ENCODE measurements at regions not wholly inside any gene's neighbourhood (a gene's known extent, or its start where the extent isn't known, plus 50 kb on each side); places are given as distances from the start of the nearest gene placed in this dataset.
"Not testable (repeated sequence)": the region's sequence is repeated elsewhere in the genome, so short reads cannot be mapped to it uniquely, and the experiment has no call there.

GRCh38 chr16:72644911-72645310, 403.0 kb downstream of the ZFHX3 start:
- intact Hi-C loops (cut with DNase I; ENCODE audit: low total_unique reads) (no loop called here), in situ Hi-C loops (cut with MboI; ENCODE audit: low sequenced_read_pairs in 4 of 4) (no loop called here)
- H3K4me1 ChIP-seq = no peaks in the 10 kb centered on the region
- no peaks in the 10 kb centered on the region for H3K36me3 ChIP-seq
- H3K27me3 ChIP-seq = no peaks in the 10 kb centered on the region
- TF ChIP-seq POLR2A (IDR thresholded peaks at IDR 0.05) (no peak), CTCF (IDR thresholded peaks at IDR 0.05 in 4 of 5, conservative IDR thresholded peaks at IDR 0.05 in 1 of 5) (no peak)
- DNase-seq = no peak
- H3K27ac ChIP-seq = no peak overlapping the region
- H3K9me3 ChIP-seq = peaks cover 0 to 11% (median under 1%) of the 10 kb centered on the region in 3 donors
- no peak overlapping the region for H3K4me3 ChIP-seq
- no peak for ATAC-seq

GRCh38 chr16:72639494-72639893, 408.4 kb downstream of the ZFHX3 start:
- in situ Hi-C loops (cut with MboI; ENCODE audit: low sequenced_read_pairs in 4 of 4) (no loop called here), intact Hi-C loops (cut with DNase I; ENCODE audit: low total_unique reads) (no loop called here)
- ATAC-seq = no peak

GRCh38 chr16:72637306-72637705, 410.6 kb downstream of the ZFHX3 start:
- ATAC-seq (no peak), DNase-seq (no peak)
- Histone ChIP-seq H3K9me3 (peaks cover 0 to 21% (median 3%) of the 10 kb centered on the region in 3 donors), H3K4me1 (no peaks in the 10 kb centered on the region), H3K27ac (no peak overlapping the region), H3K27me3 (no peaks in the 10 kb centered on the region), H3K4me3 (no peak overlapping the region), H3K36me3 (no peaks in the 10 kb centered on the region)
- in situ Hi-C loops (cut with MboI; ENCODE audit: low sequenced_read_pairs in 4 of 4) = no loop called here
- intact Hi-C loops (cut with DNase I; ENCODE audit: low total_unique reads) = no loop called here
- TF ChIP-seq CTCF (IDR thresholded peaks at IDR 0.05 in 4 of 5, conservative IDR thresholded peaks at IDR 0.05 in 1 of 5) (no peak), POLR2A (IDR thresholded peaks at IDR 0.05) (no peak)

More at GRCh38 chr16:72639494-72639893, 408.4 kb downstream of the ZFHX3 start:
- Histone ChIP-seq H3K36me3 (no peaks in the 10 kb centered on the region), H3K4me1 (no peaks in the 10 kb centered on the region), H3K27me3 (no peaks in the 10 kb centered on the region), H3K9me3 (peaks cover 0 to 21% (median 3%) of the 10 kb centered on the region in 3 donors), H3K27ac (no peak overlapping the region), H3K4me3 (no peak overlapping the region)
- no peak for DNase-seq
- TF ChIP-seq POLR2A (IDR thresholded peaks at IDR 0.05) (no peak), CTCF (IDR thresholded peaks at IDR 0.05 in 4 of 5, conservative IDR thresholded peaks at IDR 0.05 in 1 of 5) (no peak)

GRCh38 chr16:72635694-72636093, 412.2 kb downstream of the ZFHX3 start:
- intact Hi-C loops (cut with DNase I; ENCODE audit: low total_unique reads) = no loop called here
- Histone ChIP-seq H3K4me1 (no peaks in the 10 kb centered on the region), H3K4me3 (no peak overlapping the region), H3K36me3 (no peaks in the 10 kb centered on the region), H3K27me3 (no peaks in the 10 kb centered on the region), H3K9me3 (peaks cover 0 to 17% (median 3%) of the 10 kb centered on the region in 3 donors), H3K27ac (no peak overlapping the region)
- ATAC-seq (no peak), DNase-seq (no peak)
- TF ChIP-seq POLR2A (IDR thresholded peaks at IDR 0.05) = no peak
- no peak for TF ChIP-seq CTCF (IDR thresholded peaks at IDR 0.05 in 4 of 5, conservative IDR thresholded peaks at IDR 0.05 in 1 of 5)
- in situ Hi-C loops (cut with MboI; ENCODE audit: low sequenced_read_pairs in 4 of 4) = no loop called here

- Histone ChIP-seq H3K4me3 (no peak overlapping the region), H3K9me3 (peaks cover 0 to 12% (median 3%) of the 10 kb centered on the region in 3 donors), H3K27me3 (no peaks in the 10 kb centered on the region), H3K36me3 (no peaks in the 10 kb centered on the region), H3K27ac (no peak overlapping the region), H3K4me1 (no peaks in the 10 kb centered on the region)
- ATAC-seq (no peak), DNase-seq (no peak)
- intact Hi-C loops (cut with DNase I; ENCODE audit: low total_unique reads) = no loop called here
- in situ Hi-C loops (cut with MboI; ENCODE audit: low sequenced_read_pairs in 4 of 4) = no loop called here
- no peak for TF ChIP-seq POLR2A (IDR thresholded peaks at IDR 0.05)
- no peak for TF ChIP-seq CTCF (IDR thresholded peaks at IDR 0.05 in 4 of 5, conservative IDR thresholded peaks at IDR 0.05 in 1 of 5)
These were observed 412.8 kb downstream of the ZFHX3 start for GRCh38 chr16:72635104-72635503.

- in situ Hi-C loops (cut with MboI; ENCODE audit: low sequenced_read_pairs in 4 of 4); H3K9me3 ChIP-seq; H3K4me1 ChIP-seq; DNase-seq; H3K27ac ChIP-seq; H3K36me3 ChIP-seq; H3K27me3 ChIP-seq; intact Hi-C loops (cut with DNase I; ENCODE audit: low total_unique reads); ATAC-seq; H3K4me3 ChIP-seq: not testable (repeated sequence)
These were observed 420.6 kb downstream of the ZFHX3 start for GRCh38 chr16:72627182-72627896.
